ENCODE measurements at regions not wholly inside any gene's neighbourhood (a gene's known extent, or its start where the extent isn't known, plus 50 kb on each side); places are given as distances from the start of the nearest gene placed in this dataset.
"Not testable (repeated sequence)": the region's sequence is repeated elsewhere in the genome, so short reads cannot be mapped to it uniquely, and the experiment has no call there.

- no peak for DNase-seq
Measured at GRCh38 chr7:85392789-85393188, 205.9 kb upstream of the SEMA3D start.

DNA sequence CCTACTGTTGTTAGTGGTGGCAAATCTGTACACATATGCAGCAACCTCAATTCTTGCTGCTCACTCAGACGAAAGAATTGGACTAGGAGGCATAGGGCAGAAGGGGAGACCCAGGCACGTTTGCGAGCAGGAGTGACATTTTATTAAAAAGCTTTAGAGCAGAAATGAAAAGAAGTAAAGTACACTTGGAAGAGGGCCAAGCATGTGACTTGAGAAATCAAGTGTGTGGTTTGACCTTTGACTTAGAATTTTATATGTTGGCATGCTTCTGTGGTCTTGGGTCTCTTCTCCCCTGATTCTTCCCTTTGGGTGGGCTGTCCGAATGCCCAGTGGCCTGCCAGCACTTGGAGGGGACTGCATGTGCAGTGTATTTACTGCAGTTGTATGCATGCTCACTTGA lies 205.5 kb upstream of the SEMA3D start:
- no peak for DNase-seq

- no peak for DNase-seq
Measured at GRCh38 chr7:85386460-85386859, 199.6 kb upstream of the SEMA3D start.

GRCh38 chr7:85384392-85384791 lies 197.5 kb upstream of the SEMA3D start:
- DNase-seq, result no peak

GRCh38 chr7:85381212-85381611 lies 194.4 kb upstream of the SEMA3D start:
- DNase-seq, result no peak

DNA sequence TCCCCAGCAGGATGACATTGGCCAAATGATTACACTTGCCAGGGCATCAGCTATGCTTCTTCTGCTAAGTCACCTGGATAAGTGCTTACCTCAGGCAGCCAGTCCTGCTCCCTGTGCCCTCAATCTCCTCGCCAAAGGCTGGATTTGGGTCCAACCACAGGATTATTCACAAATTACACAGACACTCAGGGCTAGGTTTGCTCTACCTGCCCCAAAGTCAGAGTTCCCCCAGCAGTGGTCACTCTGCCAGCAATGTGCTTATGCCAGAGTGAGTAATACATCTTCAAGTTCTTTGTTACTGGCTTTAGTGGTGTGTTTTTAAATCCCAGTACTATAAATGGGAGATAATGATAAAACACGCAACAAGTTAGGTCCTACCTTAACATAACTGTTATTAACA lies 189.7 kb upstream of the SEMA3D start:
- DNase-seq, result no peak

GRCh38 chr7:85356916-85357315 lies 170.1 kb upstream of the SEMA3D start:
- no peak for DNase-seq

- no peak for DNase-seq
Measured at GRCh38 chr7:85343484-85343883, 156.6 kb upstream of the SEMA3D start.

DNA sequence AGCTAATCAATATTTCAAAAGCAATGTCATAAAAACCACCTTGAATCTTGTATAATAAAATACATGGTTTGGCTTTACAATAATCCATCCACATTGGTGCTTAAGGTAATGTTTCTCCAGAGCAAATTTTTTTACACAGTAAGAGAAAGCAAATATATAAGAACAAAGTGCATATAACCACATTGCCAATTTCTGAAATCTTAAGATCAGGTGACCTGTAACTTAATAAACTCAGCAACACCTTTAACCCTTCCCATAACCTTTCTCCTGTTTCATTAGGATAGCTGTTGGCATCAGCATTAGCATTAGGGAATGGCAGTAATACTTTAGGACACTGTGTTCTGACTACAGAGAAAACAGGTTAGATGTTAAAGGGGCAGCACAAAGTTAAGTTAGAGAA lies 155.9 kb upstream of the SEMA3D start:
- DNase-seq, result no peak

- no peak for DNase-seq
Measured at GRCh38 chr7:85341973-85342372, 155.1 kb upstream of the SEMA3D start.

- DNase-seq, result no peak
Measured at GRCh38 chr7:85341121-85341520, 154.3 kb upstream of the SEMA3D start.

DNA sequence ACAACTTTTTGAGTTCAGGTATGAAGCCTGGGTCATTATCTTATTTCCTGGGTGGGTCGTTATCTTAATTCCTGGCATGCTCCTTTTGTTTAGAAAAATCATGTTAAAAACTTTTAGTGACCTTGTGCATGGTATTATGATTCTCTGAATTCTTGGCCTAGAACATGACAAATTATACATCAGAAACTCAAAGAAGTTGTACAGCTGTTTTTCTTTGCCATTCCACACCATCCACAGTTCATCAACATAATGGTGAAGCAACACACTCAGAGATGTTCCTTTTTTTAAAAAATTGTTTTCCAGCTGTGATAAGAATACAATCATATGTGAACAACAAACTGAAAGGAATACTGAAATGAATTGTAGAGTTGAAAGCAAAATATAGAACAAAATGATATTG lies 149.2 kb upstream of the SEMA3D start:
- no peak for DNase-seq

- DNase-seq, result not testable (repeated sequence)
Measured at GRCh38 chr7:85335113-85335512, 148.3 kb upstream of the SEMA3D start.

- DNase-seq, result no peak
Measured at GRCh38 chr7:85328456-85328998, 141.7 kb upstream of the SEMA3D start.

- DNase-seq, result no peak
Measured at GRCh38 chr7:85324145-85324799, 137.4 kb upstream of the SEMA3D start.

DNA sequence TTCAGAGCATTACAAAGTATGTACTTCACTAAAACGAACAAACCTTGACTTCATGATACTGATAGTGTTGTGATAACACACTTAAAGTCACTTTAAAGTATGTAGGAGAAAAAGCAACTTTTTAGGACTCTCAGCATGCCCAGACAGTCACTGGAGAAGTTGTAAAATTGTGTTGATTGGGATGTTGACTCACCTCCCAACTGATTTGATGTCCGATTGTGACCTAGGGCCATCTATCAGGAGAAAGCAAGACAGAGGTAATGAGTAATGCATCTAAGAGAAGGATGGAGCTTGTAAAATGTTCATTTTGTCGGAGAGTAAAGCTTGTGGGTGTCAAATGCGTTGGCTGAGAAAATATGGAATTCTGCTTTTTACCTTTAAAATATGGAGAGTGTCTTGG lies 135.4 kb upstream of the SEMA3D start:
- no peak for DNase-seq

DNA sequence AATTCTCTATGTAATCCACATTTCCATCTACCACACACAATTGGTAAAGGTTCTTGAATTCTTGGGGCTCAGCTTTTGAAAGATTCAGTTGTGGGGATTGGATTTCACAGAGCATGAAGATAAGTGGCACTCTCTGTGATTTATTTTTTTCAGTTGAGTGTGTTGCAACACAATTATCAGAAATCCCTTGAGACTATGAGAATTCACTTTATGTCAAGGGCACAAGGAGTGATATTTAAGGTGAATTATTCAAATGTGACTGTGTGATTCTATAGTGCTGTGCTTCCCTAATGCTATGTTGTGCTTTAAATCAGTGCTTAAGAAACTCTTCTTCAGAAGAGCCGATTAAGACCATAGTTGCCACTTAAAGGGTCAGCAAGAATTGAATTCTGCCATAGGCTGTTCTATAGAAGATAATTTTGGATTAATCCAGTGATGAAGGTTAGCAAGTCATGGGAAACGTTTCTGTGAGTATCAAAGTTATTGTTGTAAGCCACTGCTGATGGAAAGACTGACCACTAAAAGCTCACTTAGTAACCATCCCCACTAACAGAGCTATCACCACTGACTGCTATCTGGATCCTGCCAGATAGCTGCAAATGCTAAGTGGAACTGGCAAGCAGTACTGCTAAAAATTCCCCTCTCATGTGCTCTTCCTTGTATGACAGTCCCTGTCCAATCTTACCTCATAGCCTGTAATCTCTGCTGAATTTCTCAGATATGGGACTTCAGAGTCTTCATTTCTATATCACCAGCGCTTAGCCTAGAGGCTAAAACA lies 134.0 kb upstream of the SEMA3D start:
- DNase-seq, result no peak

DNA sequence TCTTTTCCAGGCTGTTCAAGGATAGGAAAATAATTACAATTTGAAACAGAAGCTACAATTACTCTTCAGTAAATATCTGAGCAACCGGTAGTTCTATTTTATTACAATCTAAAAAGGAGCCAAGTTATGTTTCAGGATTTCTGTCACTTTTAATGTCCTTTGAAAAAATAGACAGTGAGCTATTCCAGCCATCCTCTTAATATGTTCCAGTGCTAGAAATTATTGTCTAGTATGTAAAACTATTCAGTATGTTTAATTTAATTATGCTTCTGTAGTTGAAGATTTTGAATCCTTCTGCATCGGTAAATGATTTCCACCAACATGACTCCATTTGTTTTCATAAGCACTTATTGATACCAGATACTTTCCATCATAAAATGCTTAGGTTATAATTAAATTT lies 129.6 kb upstream of the SEMA3D start:
- DNase-seq, result no peak

DNA sequence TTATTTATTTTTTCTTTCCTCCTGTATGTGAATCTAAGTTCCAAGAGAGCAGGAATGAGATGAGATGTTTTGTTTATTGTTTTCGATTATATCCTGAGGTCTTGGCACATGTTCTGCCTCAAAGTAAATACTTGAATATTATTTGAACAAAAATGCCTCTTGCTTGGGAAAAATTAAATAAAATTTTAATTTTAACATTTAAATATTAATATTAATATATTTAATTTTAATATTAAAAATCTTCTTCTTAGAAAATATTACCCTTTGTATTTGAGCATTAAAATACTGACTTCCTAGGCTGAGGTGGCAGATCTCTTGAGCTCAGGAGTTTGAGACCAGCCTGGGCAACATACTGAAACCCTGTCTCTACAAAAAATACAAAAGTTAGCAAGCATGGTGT lies 123.4 kb upstream of the SEMA3D start:
- DNase-seq, result no peak

GRCh38 chr7:85306115-85306514 lies 119.3 kb upstream of the SEMA3D start:
- DNase-seq, result no peak

GRCh38 chr7:85294176-85294575 lies 107.3 kb upstream of the SEMA3D start:
- DNase-seq, result no peak

DNA sequence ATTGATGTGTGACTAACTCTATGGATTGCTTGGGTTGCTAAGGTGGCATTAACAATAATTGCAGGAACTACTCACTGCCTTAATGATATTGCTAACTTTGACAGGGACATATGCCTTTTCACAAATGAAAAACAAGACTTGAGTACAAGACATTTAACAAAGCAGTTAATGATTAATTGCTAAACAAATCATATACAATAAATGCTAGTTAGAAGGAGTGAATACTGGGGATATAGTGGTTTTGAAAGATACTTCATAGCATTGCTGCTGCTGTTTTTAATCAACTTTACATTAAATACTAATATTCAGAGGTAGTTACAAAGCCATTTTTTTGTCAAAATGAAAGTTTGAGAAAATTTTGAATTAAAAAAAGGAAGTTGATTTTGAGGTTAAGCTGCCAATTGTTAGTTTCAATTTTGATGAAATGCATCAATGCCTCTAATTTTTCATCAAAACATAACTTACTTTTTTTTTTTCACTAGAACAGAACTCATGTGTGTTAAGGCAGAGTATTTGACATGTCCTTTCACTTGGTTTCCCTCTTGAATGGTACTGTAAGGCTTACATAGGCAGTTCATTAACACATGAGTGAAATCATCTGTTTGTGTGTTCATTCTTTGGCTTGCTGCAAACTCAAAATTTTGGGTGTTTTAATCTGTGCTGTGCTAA lies 106.2 kb upstream of the SEMA3D start:
- no peak for DNase-seq

DNA sequence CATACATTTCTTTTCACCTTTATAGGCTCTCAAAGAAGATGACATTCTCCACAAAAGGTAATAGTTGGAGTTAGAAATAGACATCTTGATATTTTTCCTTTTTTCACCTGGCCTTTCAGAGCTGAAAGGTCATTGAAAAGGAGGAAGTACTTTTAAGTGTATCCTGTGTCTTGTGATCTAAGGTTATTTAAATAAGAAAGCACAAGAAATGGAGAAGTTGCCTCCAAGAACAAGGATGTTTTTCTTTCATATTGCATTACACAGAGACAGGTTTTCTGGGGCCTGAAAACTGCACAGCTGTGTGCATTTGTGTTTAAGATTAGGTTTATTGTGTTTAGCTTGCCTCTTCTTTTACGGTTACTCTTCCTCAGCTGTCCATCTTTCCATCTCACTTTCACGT lies 103.4 kb upstream of the SEMA3D start:
- no peak for DNase-seq

DNA sequence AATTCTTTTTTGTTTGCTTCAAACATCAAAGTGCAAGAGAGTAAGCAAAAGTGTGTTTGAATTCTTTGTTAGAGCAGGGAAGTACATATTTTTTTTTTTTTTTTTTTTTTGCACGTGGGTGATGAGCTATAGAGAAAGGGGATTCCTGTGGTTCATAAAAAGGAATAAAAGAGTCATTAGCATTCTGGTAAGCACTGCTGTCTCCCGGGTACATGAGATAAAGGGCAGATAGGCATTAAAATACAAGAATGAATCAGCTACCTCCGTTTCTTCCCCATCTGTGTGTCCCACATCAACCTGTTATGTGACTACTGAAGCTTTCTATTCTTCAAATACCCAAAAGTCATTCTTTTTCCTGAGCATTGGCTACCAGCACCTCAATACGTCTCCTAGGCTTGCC lies 102.4 kb upstream of the SEMA3D start:
- no peak for DNase-seq
